HepG2 (cell line): ENCODE measurements at regions not wholly inside any gene's neighbourhood (a gene's known extent, or its start where the extent isn't known, plus 50 kb on each side); places are given as distances from the start of the nearest gene placed in this dataset.

Experiments
- ATAC-seq: fragments of 200-7000 bp; cut with Tn5 transposase; 3 replicates; pipeline ENCODE4 v1.9.1; 2020; ENCODE audit warnings: mild to moderate bottlenecking, moderate library complexity
- BruUV-seq: library from RNA; stranded (reverse); fragments of 400-500 nt; replicated peaks from 2 replicates; lab custom pipeline; 2021; lab: Mats Ljungman, UMichigan
- CTCF ChIA-PET: fragments of 300-600 bp; formaldehyde crosslinking; extraction: SDS; loops from one replicate; lab custom pipeline; 2021; ENCODE audit warnings: low total read pairs, inconsistent platforms, low intra/inter-chr PET ratio; lab: Yijun Ruan, JAX
- POLR2A ChIA-PET: fragments of 350-600 bp; sonication (Branson Sonifier 250); formaldehyde crosslinking; loops from one replicate; lab custom pipeline; 2020; ENCODE audit warnings: antibody characterized with exemption, inconsistent platforms; lab: Yijun Ruan, JAX
- DNase-seq: peaks from one replicate; pipeline ENCODE4 v3.0.0-alpha.2; 2015; ENCODE audit warnings: low spot score
- FAIRE-seq: peaks from 3 replicates; lab custom pipeline; 2011; peaks lifted over from hg19 to GRCh38; lab: Jason Lieb, UNC
- H2AFZ ChIP-seq: one replicate; pipeline ENCODE4 v1.6.1; 2011; ENCODE audit warnings: low read length, inconsistent platforms
- H3K27ac ChIP-seq: fragments of 300-600 bp; 3 replicates; pipeline ENCODE4 v1.8.0; 2011; ENCODE audit warnings: mixed run types, mild to moderate bottlenecking, mixed read lengths, low read length, inconsistent platforms; ENCODE audit not compliant: insufficient read depth; ENCODE audit errors: extremely low read length
- H3K27me3 ChIP-seq, 2 experiments: fragments of 200-600 bp in 1 of 2; 2 replicates in 1 of 2; 3 replicates in 1 of 2; pipeline versions ENCODE4 v1.6.0 to v1.8.0; 2011; ENCODE audit warnings: low read length in 2 of 2, mild to moderate bottlenecking in 2 of 2, moderate library complexity in 2 of 2, inconsistent platforms in 1 of 2; ENCODE audit not compliant: insufficient read depth in 2 of 2, control insufficient read depth in 1 of 2
- H3K36me3 ChIP-seq, 2 experiments: fragments of 200-600 bp in 1 of 2; replicated peaks in 1 of 2; 2 replicates in 1 of 2; 3 replicates in 1 of 2; pipeline versions ENCODE4 v1.5.1 to v1.8.0; 2011; ENCODE audit warnings: low read length in 2 of 2, inconsistent platforms in 1 of 2; ENCODE audit not compliant: insufficient read depth in 2 of 2, control insufficient read depth in 1 of 2
- H3K4me1 ChIP-seq: 2 replicates; pipeline ENCODE4 v1.5.1; 2012; ENCODE audit warnings: low read length, inconsistent platforms; ENCODE audit not compliant: insufficient read depth
- H3K4me2 ChIP-seq: 2 replicates; pipeline ENCODE4 v1.6.0; 2011; ENCODE audit warnings: low read depth, low read length, inconsistent platforms
- H3K4me3 ChIP-seq, 3 experiments: fragments of 200-600 bp in 1 of 3; sonication (generic), shearing (Covaris generic) in 1 of 3; replicated peaks in 1 of 3; 2 replicates each; pipeline ENCODE4 v1.5.1; 2011 to 2016; ENCODE audit warnings: low read length in 3 of 3, inconsistent platforms in 2 of 3, low read depth in 2 of 3, mild to moderate bottlenecking in 2 of 3, control low read depth in 1 of 3, mixed read lengths in 1 of 3; ENCODE audit not compliant: insufficient read depth in 1 of 3
- H3K79me2 ChIP-seq: one replicate; pipeline ENCODE4 v1.6.1; 2011; ENCODE audit warnings: low read length, inconsistent platforms; ENCODE audit not compliant: insufficient read depth
- H3K9ac ChIP-seq: 2 replicates; pipeline ENCODE4 v1.6.0; 2011; ENCODE audit warnings: mild to moderate bottlenecking, low read depth, low read length, inconsistent platforms; ENCODE audit not compliant: insufficient read depth
- H3K9me3 ChIP-seq: 2 replicates; pipeline ENCODE4 v1.5.1; 2012; ENCODE audit warnings: mild to moderate bottlenecking, low read length
- H4K20me1 ChIP-seq: 2 replicates; pipeline ENCODE4 v1.6.0; 2011; ENCODE audit warnings: inconsistent platforms, mild to moderate bottlenecking, low read length, moderate library complexity; ENCODE audit not compliant: insufficient read depth
- BHLHE40 ChIP-seq: IDR thresholded peaks from 2 replicates; pipeline ENCODE4 v1.6.1; 2011; ENCODE audit warnings: low read length, improper control_type of control experiment
- DPF2 ChIP-seq: sonication (generic); formaldehyde crosslinking; IDR thresholded peaks from 2 replicates; pipeline ENCODE4 v1.4.0; 2020; ENCODE audit warnings: mild to moderate bottlenecking, low read depth, missing genetic modification reagents, borderline replicate concordance
- HCFC1 ChIP-seq: fragments of 150-350 bp; IDR thresholded peaks from 2 replicates; pipeline ENCODE4 v1.6.1; 2014; ENCODE audit warnings: low read depth, low read length
- SIX4 ChIP-seq: sonication (generic); formaldehyde crosslinking; IDR thresholded peaks from 2 replicates; pipeline ENCODE4 v1.4.0; 2020; ENCODE audit warnings: missing genetic modification reagents
- SP1 ChIP-seq, 2 experiments: fragments of 450-650 bp in 1 of 2; sonication (generic) in 1 of 2; formaldehyde crosslinking in 1 of 2; IDR thresholded peaks; 2 replicates each; pipeline versions ENCODE4 v1.4.0 to v1.6.1; 2016 to 2020; ENCODE audit warnings: missing genetic modification reagents in 1 of 2
- TBL1XR1 ChIP-seq: fragments of 150-350 bp; IDR thresholded peaks from 2 replicates; pipeline ENCODE4 v1.6.1; 2014; ENCODE audit warnings: borderline replicate concordance, low read length; ENCODE audit not compliant: partially characterized antibody
- TCF12 ChIP-seq, 2 experiments: fragments of 450-650 bp in 1 of 2; sonication (generic) in 1 of 2; formaldehyde crosslinking in 1 of 2; IDR thresholded peaks; 2 replicates each; pipeline versions ENCODE4 v1.6.1 to v1.8.0; 2017 to 2022; ENCODE audit warnings: antibody characterized with exemption in 1 of 2, mild to moderate bottlenecking in 1 of 2, missing genetic modification reagents in 1 of 2, moderate library complexity in 1 of 2
- USF2 ChIP-seq, 2 experiments: sonication (generic) in 1 of 2; formaldehyde crosslinking in 1 of 2; IDR thresholded peaks; 2 replicates each; pipeline versions ENCODE4 v1.5.1 to v1.6.1; 2011 to 2020; ENCODE audit warnings: borderline replicate concordance in 1 of 2, low read depth in 1 of 2, low read length in 1 of 2, mild to moderate bottlenecking in 1 of 2, missing genetic modification reagents in 1 of 2, moderate library complexity in 1 of 2
- ZNF530 ChIP-seq: sonication (generic); formaldehyde crosslinking; IDR thresholded peaks from 2 replicates; pipeline ENCODE4 v1.5.0; 2020; ENCODE audit warnings: low read depth, mild to moderate bottlenecking, missing genetic modification reagents
- ZNF773 ChIP-seq: sonication (generic); formaldehyde crosslinking; IDR thresholded peaks from 2 replicates; pipeline ENCODE4 v1.4.0; 2020; ENCODE audit warnings: missing genetic modification reagents, borderline replicate concordance
- WGBS: methylation state at CpG from one replicate; pipeline ENCODE4 v1.1.6; 2017; ENCODE audit warnings: low lambda C conversion rate; 5-methylcytosine and 5-hydroxymethylcytosine counted together
- in situ Hi-C: cut with HindIII; loops from 2 replicates; pipeline ENCODE4 v1.10.0; 2017; ENCODE audit warnings: low pct_unique_long_range_greater_than_20kb; ENCODE audit not compliant: extremely low pct_ligation_motif_present
- intact Hi-C: fragments of 100-400 bp; cut with micrococcal nuclease; formaldehyde crosslinking; loops from one replicate; pipeline ENCODE4 v1.10.0; 2022; ENCODE audit not compliant: unreplicated experiment

- 2% methylated on average over 1 of the region's 1 CpG for WGBS
- DNase-seq (no peak), FAIRE-seq (no peak), ATAC-seq (no peak)
- no peak overlapping the region for H3K9ac ChIP-seq
- no peak for TF ChIP-seq ZNF530 (CRISPR knock-in tag)
- no peak for TF ChIP-seq TCF12 (IDR thresholded peaks at IDR 0.05)
- TF ChIP-seq TCF12 (CRISPR knock-in tag; IDR thresholded peaks at IDR 0.05) = no peak
- no peak for TF ChIP-seq SP1 (IDR thresholded peaks at IDR 0.05)
- TF ChIP-seq SP1 (CRISPR knock-in tag; IDR thresholded peaks at IDR 0.05) = no peak
- TF ChIP-seq ZNF773 (CRISPR knock-in tag) = no peak
- TF ChIP-seq TBL1XR1 = no peak
- H3K27me3 ChIP-seq = no peaks in the 10 kb centered on the region; a peak in 1 of 5 replicates
- intact Hi-C loops = no loop called here
- in situ Hi-C loops = no loop called here
- CTCF ChIA-PET = no interaction called here
- H3K4me2 ChIP-seq = no peak overlapping the region
- H3K27ac ChIP-seq = no peak overlapping the region
- H4K20me1 ChIP-seq = no peaks in the 10 kb centered on the region
- H2AFZ ChIP-seq = no peak overlapping the region
- POLR2A ChIA-PET = no interaction called here
- no peaks in the 10 kb centered on the region for H3K36me3 ChIP-seq
- H3K4me3 ChIP-seq = no peak overlapping the region
- H3K4me1 ChIP-seq = no peaks in the 10 kb centered on the region
- no TSS peak for BruUV-seq
- no peaks in the 10 kb centered on the region for H3K9me3 ChIP-seq
- H3K79me2 ChIP-seq = no peaks in the 10 kb centered on the region
Observed at GRCh38 chr4:138451276-138451663, 209.1 kb upstream of the SLC7A11 start.

- FAIRE-seq = no peak
- no TSS peak for BruUV-seq
- in situ Hi-C loops (no loop called here), intact Hi-C loops (no loop called here)
- POLR2A ChIA-PET = no interaction called here
- Histone ChIP-seq H3K79me2 (no peaks in the 10 kb centered on the region), H3K4me3 (no peak overlapping the region), H3K9ac (no peak overlapping the region), H3K27me3 (no peaks in the 10 kb centered on the region; a peak in 1 of 5 replicates), H2AFZ (no peak overlapping the region), H3K36me3 (no peaks in the 10 kb centered on the region), H3K4me1 (no peaks in the 10 kb centered on the region), H4K20me1 (no peaks in the 10 kb centered on the region), H3K27ac (no peak overlapping the region), H3K9me3 (no peaks in the 10 kb centered on the region), H3K4me2 (no peak overlapping the region)
- TF ChIP-seq BHLHE40 (no peak), DPF2 (CRISPR knock-in tag) (no peak), SIX4 (no peak), HCFC1 (no peak), USF2 (IDR thresholded peaks at IDR 0.05; ENCODE audit: low read depth, low read length) (no peak), USF2 (CRISPR knock-in tag; IDR thresholded peaks at IDR 0.05; ENCODE audit: borderline replicate concordance) (no peak)
- no peak for ATAC-seq
- 23% methylated on average over 3 of the region's 3 CpGs for WGBS
- DNase-seq = no peak
- CTCF ChIA-PET = no interaction called here
Observed at GRCh38 chr4:138450546-138451275, 208.6 kb upstream of the SLC7A11 start.
